ENCODE measurements at regions not wholly inside any gene's neighbourhood (a gene's known extent, or its start where the extent isn't known, plus 50 kb on each side); places are given as distances from the start of the nearest gene placed in this dataset.

- TF ChIP-seq CTCF (IDR thresholded peaks at IDR 0.05; ENCODE audit: poor library complexity, severe bottlenecking) (no peak), REST (IDR thresholded peaks at IDR 0.05; ENCODE audit: borderline replicate concordance) (no peak), EZH2 (IDR thresholded peaks at IDR 0.05; ENCODE audit: borderline replicate concordance, insufficient read depth, low read length, poor library complexity, severe bottlenecking) (no peak), MXI1 (conservative IDR thresholded peaks at IDR 0.05; ENCODE audit: poor library complexity, severe bottlenecking) (no peak)
These were observed 452.4 kb downstream of the KLF12 start for GRCh38 chr13:73681779-73682178.

All from neural cell (in vitro differentiated cells).